ENCODE measurements at regions not wholly inside any gene's neighbourhood (a gene's known extent, or its start where the extent isn't known, plus 50 kb on each side); places are given as distances from the start of the nearest gene placed in this dataset.

- no peak for TF ChIP-seq REST (IDR thresholded peaks at IDR 0.05; ENCODE audit: insufficient read depth in 1 of 2, low read depth in 2 of 2, low read length in 1 of 2)
- no peak for TF ChIP-seq POLR2AphosphoS5 (IDR thresholded peaks at IDR 0.05; ENCODE audit: low read depth, low read length)
- TF ChIP-seq TCF7L2 (IDR thresholded peaks at IDR 0.05; ENCODE audit: low read depth, low read length), result no peak
- TF ChIP-seq, protein P1, sequence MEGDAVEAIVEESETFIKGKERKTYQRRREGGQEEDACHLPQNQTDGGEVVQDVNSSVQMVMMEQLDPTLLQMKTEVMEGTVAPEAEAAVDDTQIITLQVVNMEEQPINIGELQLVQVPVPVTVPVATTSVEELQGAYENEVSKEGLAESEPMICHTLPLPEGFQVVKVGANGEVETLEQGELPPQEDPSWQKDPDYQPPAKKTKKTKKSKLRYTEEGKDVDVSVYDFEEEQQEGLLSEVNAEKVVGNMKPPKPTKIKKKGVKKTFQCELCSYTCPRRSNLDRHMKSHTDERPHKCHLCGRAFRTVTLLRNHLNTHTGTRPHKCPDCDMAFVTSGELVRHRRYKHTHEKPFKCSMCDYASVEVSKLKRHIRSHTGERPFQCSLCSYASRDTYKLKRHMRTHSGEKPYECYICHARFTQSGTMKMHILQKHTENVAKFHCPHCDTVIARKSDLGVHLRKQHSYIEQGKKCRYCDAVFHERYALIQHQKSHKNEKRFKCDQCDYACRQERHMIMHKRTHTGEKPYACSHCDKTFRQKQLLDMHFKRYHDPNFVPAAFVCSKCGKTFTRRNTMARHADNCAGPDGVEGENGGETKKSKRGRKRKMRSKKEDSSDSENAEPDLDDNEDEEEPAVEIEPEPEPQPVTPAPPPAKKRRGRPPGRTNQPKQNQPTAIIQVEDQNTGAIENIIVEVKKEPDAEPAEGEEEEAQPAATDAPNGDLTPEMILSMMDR (IDR thresholded peaks at IDR 0.05), result no peak
Observed at GRCh38 chr1:191261111-191261510, 783.4 kb upstream of the BRINP3 start.
